Osteoblast (primary cell): ENCODE measurements at regions not wholly inside any gene's neighbourhood (a gene's known extent, or its start where the extent isn't known, plus 50 kb on each side); places are given as distances from the start of the nearest gene placed in this dataset.
"Not testable (repeated sequence)": the region's sequence is repeated elsewhere in the genome, so short reads cannot be mapped to it uniquely, and the experiment has no call there.

ENCODE experiments used
- DNase-seq: peaks from one replicate; pipeline ENCODE4 v3.0.0; 2011; ENCODE audit warnings: low spot score, mixed read lengths; ENCODE audit not compliant: insufficient read length; ENCODE audit errors: missing footprints
- H2AFZ ChIP-seq: 2 replicates; pipeline ENCODE4 v1.6.0; 2011; ENCODE audit warnings: mild to moderate bottlenecking, low read length
- H3K27ac ChIP-seq: 2 replicates; pipeline ENCODE4 v1.5.1; 2011; ENCODE audit warnings: mild to moderate bottlenecking, low read depth, low read length, moderate library complexity
- H3K27me3 ChIP-seq: 2 replicates; pipeline ENCODE4 v1.6.0; 2012; ENCODE audit warnings: mild to moderate bottlenecking, control low read depth, inconsistent platforms, low read length, moderate library complexity; ENCODE audit not compliant: insufficient read depth
- H3K36me3 ChIP-seq: 2 replicates; pipeline ENCODE4 v1.5.1; 2011; ENCODE audit warnings: mild to moderate bottlenecking, low read length, control low read depth, moderate library complexity; ENCODE audit not compliant: insufficient read depth
- H3K4me1 ChIP-seq: 2 replicates; pipeline ENCODE4 v1.5.1; 2011; ENCODE audit warnings: mild to moderate bottlenecking, low read length, control low read depth, moderate library complexity; ENCODE audit not compliant: insufficient read depth
- H3K4me2 ChIP-seq: 2 replicates; pipeline ENCODE4 v1.6.0; 2011; ENCODE audit warnings: mild to moderate bottlenecking, low read length; ENCODE audit not compliant: insufficient read depth
- H3K4me3 ChIP-seq: fragments of 200-600 bp; sonication (generic); 3 replicates; pipeline ENCODE4 v1.5.1; 2012; ENCODE audit warnings: mild to moderate bottlenecking, low read length, inconsistent platforms; ENCODE audit not compliant: insufficient read depth
- H3K79me2 ChIP-seq: 2 replicates; pipeline ENCODE4 v1.6.0; 2012; ENCODE audit warnings: mild to moderate bottlenecking, low read length, control low read depth, inconsistent platforms; ENCODE audit not compliant: insufficient read depth
- H3K9me3 ChIP-seq: 2 replicates; pipeline ENCODE4 v1.5.1; 2011; ENCODE audit warnings: low read depth, low read length, control low read depth
- H4K20me1 ChIP-seq: 2 replicates; pipeline ENCODE4 v1.6.0; 2012; ENCODE audit warnings: mild to moderate bottlenecking, low read length, control low read depth; ENCODE audit not compliant: insufficient read depth
- CTCF ChIP-seq: IDR thresholded peaks from 2 replicates; pipeline ENCODE4 v1.5.1; 2011; ENCODE audit warnings: mild to moderate bottlenecking, low read depth, low read length, moderate library complexity; ENCODE audit errors: extremely low read depth

- no peaks in the 10 kb centered on the region for H3K4me1 ChIP-seq
- H3K4me2 ChIP-seq: no peak overlapping the region
- no peaks in the 10 kb centered on the region for H3K79me2 ChIP-seq
- no peak overlapping the region for H2AFZ ChIP-seq
- no peaks in the 10 kb centered on the region for H4K20me1 ChIP-seq
- H3K27ac ChIP-seq: no peak overlapping the region
- peak; percentile 3 for DNase-seq
- TF ChIP-seq CTCF: no peak
- H3K36me3 ChIP-seq: no peaks in the 10 kb centered on the region
- H3K4me3 ChIP-seq: no peak overlapping the region
- H3K27me3 ChIP-seq: no peaks in the 10 kb centered on the region
- no peaks in the 10 kb centered on the region for H3K9me3 ChIP-seq
These were observed 406.9 kb upstream of the CLEC14A start for GRCh38 chr14:38662781-38663180.

GRCh38 chr14:38646391-38646790, 390.5 kb upstream of the CLEC14A start:
- DNase-seq: no peak
- Histone ChIP-seq H3K36me3 (no peaks in the 10 kb centered on the region), H3K4me3 (no peak overlapping the region), H3K27me3 (no peaks in the 10 kb centered on the region), H3K9me3 (no peaks in the 10 kb centered on the region), H3K27ac (no peak overlapping the region), H2AFZ (no peak overlapping the region), H4K20me1 (no peaks in the 10 kb centered on the region), H3K79me2 (no peaks in the 10 kb centered on the region), H3K4me1 (no peaks in the 10 kb centered on the region), H3K4me2 (no peak overlapping the region)
- no peak for TF ChIP-seq CTCF

GRCh38 chr14:38634913-38635312, 379.0 kb upstream of the CLEC14A start:
- H2AFZ ChIP-seq, H4K20me1 ChIP-seq, H3K4me1 ChIP-seq, H3K27ac ChIP-seq, H3K36me3 ChIP-seq, H3K9me3 ChIP-seq, H3K79me2 ChIP-seq, H3K4me3 ChIP-seq, H3K4me2 ChIP-seq, H3K27me3 ChIP-seq, DNase-seq: not testable (repeated sequence)

- Histone ChIP-seq H3K79me2 (no peaks in the 10 kb centered on the region), H3K36me3 (no peaks in the 10 kb centered on the region), H3K9me3 (peaks cover 2% of the 10 kb centered on the region), H4K20me1 (no peaks in the 10 kb centered on the region), H3K4me3 (no peak overlapping the region), H3K27me3 (no peaks in the 10 kb centered on the region), H3K4me1 (no peaks in the 10 kb centered on the region), H3K27ac (no peak overlapping the region), H2AFZ (no peak overlapping the region), H3K4me2 (no peak overlapping the region)
- DNase-seq: no peak
- no peak for TF ChIP-seq CTCF
These were observed 373.5 kb upstream of the CLEC14A start for GRCh38 chr14:38629412-38629811.

- no peak overlapping the region for H3K27ac ChIP-seq
- no peak overlapping the region for H3K4me3 ChIP-seq
- peaks cover 2% of the 10 kb centered on the region for H3K9me3 ChIP-seq
- TF ChIP-seq CTCF: no peak
- DNase-seq: no peak
- H3K36me3 ChIP-seq: no peaks in the 10 kb centered on the region
- no peak overlapping the region for H3K4me2 ChIP-seq
- no peaks in the 10 kb centered on the region for H3K79me2 ChIP-seq
- H2AFZ ChIP-seq: no peak overlapping the region
- no peaks in the 10 kb centered on the region for H3K27me3 ChIP-seq
- H4K20me1 ChIP-seq: no peaks in the 10 kb centered on the region
- no peaks in the 10 kb centered on the region for H3K4me1 ChIP-seq
These were observed 371.3 kb upstream of the CLEC14A start for GRCh38 chr14:38627163-38627562.
